ENCODE measurements at regions not wholly inside any gene's neighbourhood (a gene's known extent, or its start where the extent isn't known, plus 50 kb on each side); places are given as distances from the start of the nearest gene placed in this dataset.

DNA sequence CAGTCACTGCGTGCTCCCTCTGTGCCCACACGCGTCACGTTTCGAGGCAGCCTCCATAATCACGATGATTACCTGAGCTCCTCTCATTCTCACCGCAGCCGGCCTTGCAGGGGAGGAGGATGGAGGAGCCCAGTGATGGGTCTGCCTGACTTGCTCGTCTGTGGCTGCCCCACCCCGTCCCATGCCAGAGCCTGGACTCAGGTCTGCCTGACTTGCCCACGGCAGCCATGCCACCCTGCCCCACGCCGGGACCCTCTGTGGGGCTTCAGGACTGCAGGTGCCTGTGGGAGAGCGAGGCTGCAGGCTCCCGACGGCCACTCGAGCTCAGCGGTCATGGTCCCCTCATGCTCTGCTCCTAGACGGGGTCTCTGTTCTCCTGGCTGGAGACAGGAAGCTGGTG, 1025.1 kb downstream of the BRD1 start:
- H3K9me3 ChIP-seq (ENCODE audit: control insufficient read depth in 1 of 2, insufficient read depth in 1 of 2, low read depth in 1 of 2, low read length in 2 of 2): no peaks in the 10 kb centered on the region
- TF ChIP-seq POLR2A (IDR thresholded peaks at IDR 0.05; ENCODE audit: borderline replicate concordance, extremely low read depth, insufficient read depth, insufficient read length) (no peak), FOSL1 (IDR thresholded peaks at IDR 0.05; ENCODE audit: low read depth) (no peak), RAD21 (IDR thresholded peaks at IDR 0.05; ENCODE audit: low read depth) (no peak), CEBPB (IDR thresholded peaks at IDR 0.05; ENCODE audit: low read depth) (no peak), CTCF (IDR thresholded peaks at IDR 0.05 in 2 of 3, conservative IDR thresholded peaks at IDR 0.05 in 1 of 3; ENCODE audit: borderline replicate concordance in 1 of 3, insufficient read depth in 1 of 3, low read depth in 2 of 3, low read length in 2 of 3) (no peak), ZBTB33 (IDR thresholded peaks at IDR 0.05; ENCODE audit: extremely low read depth, insufficient replicate concordance, low read length) (no peak), YY1 (IDR thresholded peaks at IDR 0.05; ENCODE audit: extremely low read depth, insufficient replicate concordance, low read depth, low read length) (no peak), EZH2 (IDR thresholded peaks at IDR 0.05) (no peak), ZFX (IDR thresholded peaks at IDR 0.05) (no peak), JUND (IDR thresholded peaks at IDR 0.05) (no peak), SRF (IDR thresholded peaks at IDR 0.05; ENCODE audit: low read depth) (no peak)
- H3K4me3 ChIP-seq (replicated peaks in 1 of 2; ENCODE audit: low read depth in 1 of 2, low read length in 2 of 2): no peak overlapping the region
- no peaks in the 10 kb centered on the region for H3K36me3 ChIP-seq (ENCODE audit: control insufficient read depth in 1 of 2, insufficient read depth in 2 of 2, low read length in 2 of 2)
- no peak overlapping the region for H3K27ac ChIP-seq (ENCODE audit: low read depth, low read length)
- DNase-seq (ENCODE audit: low read depth, low spot score): no peak
- no peaks in the 10 kb centered on the region for H4K20me1 ChIP-seq (ENCODE audit: insufficient read depth)
- no peaks in the 10 kb centered on the region for H3K79me2 ChIP-seq (ENCODE audit: insufficient read depth, low read length)
- H3K9me2 ChIP-seq (ENCODE audit: insufficient read depth): no peaks in the 10 kb centered on the region
- intact Hi-C loops (cut with micrococcal nuclease): no loop called here
- BruUV-seq (replicated peaks): no TSS peak
- ATAC-seq: no peak
- no peak overlapping the region for H3K9ac ChIP-seq (ENCODE audit: low read length)
- H2AFZ ChIP-seq (ENCODE audit: low read depth, low read length, poor library complexity, severe bottlenecking): no peak overlapping the region
- H3K27me3 ChIP-seq (ENCODE audit: insufficient read depth, low read length): no peaks in the 10 kb centered on the region
- no peak overlapping the region for H3K4me2 ChIP-seq (ENCODE audit: low read length)
- ChIA-PET POLR2A (no interaction called here), CTCF (no interaction called here), RAD21 (ENCODE audit: low non-redundant PET in 1 of 2, low total read pairs in 2 of 2, uncharacterized antibody in 2 of 2, unreplicated experiment in 2 of 2) (no interaction called here)
- no peaks in the 10 kb centered on the region for H3K4me1 ChIP-seq (ENCODE audit: control insufficient read depth in 1 of 2, insufficient read depth in 2 of 2, low read length in 2 of 2)
